GM21367 (cell line): ENCODE measurements at regions not wholly inside any gene's neighbourhood (a gene's known extent, or its start where the extent isn't known, plus 50 kb on each side); places are given as distances from the start of the nearest gene placed in this dataset.

Source experiments
- ATAC-seq: cut with Tn5 transposase; IDR thresholded peaks from one replicate; pipeline ENCODE4 v1.9.1; 2021; ENCODE audit not compliant: unreplicated experiment

- no peak for ATAC-seq
Measured at GRCh38 chr13:106056851-106057250, 478.6 kb downstream of the EFNB2 start.

DNA sequence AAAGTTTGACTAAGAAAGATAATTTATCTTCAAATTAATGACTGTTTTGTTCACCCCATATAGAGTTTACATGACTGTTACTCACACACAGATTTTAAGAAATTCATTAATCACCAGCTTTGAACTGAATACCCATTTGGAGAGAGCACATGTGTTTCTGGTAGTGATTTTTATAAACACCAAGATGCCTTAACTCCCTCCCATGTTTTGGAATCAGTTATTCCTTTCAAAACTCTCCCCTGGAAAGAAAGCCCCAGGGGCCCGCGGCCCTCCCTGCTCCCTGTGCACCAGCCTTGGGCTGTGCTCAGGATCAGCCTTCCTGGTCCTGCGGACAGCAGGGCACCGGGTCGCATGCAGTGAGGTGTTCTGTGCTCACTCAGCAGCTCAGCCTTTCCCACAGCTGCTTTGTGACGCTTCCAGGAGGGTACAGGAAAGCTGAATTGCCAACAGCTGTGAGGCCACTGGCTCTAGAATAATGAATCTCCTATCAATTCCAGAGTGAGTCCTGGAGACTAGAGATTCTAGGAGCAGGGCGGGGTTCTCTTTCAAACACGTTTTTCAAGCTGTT, 483.2 kb downstream of the EFNB2 start:
- ATAC-seq, result no peak

GRCh38 chr13:106049171-106049570, 486.3 kb downstream of the EFNB2 start:
- no peak for ATAC-seq

DNA sequence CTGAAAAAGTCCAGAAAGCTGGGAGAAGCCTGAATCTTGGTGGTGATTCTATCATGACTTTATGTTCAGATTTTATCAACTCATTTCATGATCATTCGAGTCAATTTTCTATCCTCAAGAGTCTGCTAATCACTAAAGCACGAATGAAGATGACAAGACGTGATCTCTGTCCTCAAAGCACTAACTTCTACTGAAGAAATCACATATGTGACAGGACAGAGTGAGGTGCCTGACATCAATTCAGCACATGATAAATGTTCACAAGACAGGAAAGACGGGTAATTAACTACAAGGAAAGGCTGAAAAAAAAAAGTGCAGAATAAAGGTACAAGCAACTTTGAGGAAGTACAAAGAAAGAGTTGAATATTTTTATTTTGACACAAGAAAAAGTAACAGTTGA, 487.1 kb downstream of the EFNB2 start:
- ATAC-seq, result no peak

DNA sequence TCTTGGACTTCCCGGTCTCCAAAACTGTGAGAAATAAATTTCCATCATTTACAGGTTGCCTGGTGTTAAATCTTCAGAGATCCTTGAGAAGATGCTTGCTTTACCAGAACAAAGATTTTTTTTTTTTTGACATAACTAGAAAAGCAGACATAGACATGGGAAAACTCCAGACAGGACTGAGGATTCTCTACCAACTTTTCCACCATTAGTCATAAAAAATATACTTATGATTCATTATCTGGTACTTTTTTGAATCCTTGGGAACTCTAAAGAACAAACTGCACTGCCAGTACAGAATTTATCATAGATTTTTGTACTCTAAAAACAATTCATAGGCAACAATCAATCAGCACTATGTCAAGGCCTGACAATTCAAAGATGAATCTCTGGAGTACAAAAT, 487.6 kb downstream of the EFNB2 start:
- ATAC-seq, result no peak

DNA sequence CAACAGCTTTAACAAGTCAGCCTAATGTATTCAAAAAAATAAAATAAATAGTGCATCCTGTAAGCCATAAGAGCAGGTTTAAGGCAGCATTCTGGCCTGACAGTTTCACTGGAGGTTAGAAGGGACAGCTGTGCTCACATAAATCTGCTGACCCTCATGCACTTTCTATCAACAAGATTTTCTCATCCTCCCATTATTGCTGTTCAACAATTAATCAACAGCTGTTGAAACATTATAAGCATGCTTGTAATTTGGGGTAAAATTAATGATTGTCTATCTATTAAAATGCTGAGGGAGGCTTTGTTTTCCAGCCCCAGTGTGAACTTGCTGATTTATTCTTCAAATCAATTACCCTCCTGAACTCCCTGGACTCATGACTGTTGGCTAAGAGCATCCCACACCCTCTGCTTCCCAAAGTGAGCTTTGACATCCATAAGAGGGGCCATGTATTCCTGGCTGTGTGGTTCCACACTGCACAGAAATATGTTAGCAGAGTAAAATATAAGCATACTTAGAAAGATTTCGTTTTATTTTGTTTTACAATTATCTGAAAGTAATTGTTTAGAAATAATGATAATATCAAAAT, 492.4 kb downstream of the EFNB2 start:
- ATAC-seq, result no peak

DNA sequence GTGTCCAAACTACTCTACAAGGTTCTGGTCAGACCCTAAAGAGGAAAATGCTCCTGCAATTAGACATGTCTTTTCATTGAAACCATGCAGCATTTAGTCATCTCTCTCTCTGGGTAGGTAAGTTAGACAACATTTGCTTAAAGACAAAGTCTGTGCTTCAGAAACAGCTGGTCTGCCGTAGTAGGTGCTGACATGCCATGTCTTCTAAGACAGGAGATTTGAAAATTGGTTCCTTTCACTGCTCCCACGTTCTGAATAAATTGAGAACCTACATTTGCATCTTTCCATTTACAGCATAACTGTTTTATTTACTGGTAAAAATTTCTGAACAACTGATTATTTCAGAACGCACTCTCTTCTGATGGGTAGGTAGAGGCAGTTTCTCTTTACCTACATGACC, 494.0 kb downstream of the EFNB2 start:
- no peak for ATAC-seq

GRCh38 chr13:106038752-106039151, 496.7 kb downstream of the EFNB2 start:
- no peak for ATAC-seq

- no peak for ATAC-seq
Measured at GRCh38 chr13:106036870-106037269, 498.6 kb downstream of the EFNB2 start.

DNA sequence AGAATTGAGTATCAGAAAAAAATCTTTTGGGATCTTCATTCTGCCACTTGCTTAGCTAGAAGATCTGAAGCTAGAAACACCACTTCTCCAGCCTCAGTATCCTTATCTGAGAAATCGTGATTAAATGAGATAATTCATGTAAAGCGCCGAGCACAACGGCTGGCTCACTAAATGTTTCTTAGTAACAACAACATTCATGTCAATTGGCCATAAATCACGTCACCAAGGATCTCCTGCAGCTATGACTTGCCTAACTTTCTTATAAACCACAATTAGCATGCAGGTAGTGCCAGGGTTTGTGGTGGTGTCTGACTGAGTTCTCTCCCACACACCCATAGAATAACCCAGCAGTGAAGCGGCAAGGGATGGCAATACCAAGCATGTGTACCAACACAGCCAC, 501.3 kb downstream of the EFNB2 start:
- no peak for ATAC-seq

DNA sequence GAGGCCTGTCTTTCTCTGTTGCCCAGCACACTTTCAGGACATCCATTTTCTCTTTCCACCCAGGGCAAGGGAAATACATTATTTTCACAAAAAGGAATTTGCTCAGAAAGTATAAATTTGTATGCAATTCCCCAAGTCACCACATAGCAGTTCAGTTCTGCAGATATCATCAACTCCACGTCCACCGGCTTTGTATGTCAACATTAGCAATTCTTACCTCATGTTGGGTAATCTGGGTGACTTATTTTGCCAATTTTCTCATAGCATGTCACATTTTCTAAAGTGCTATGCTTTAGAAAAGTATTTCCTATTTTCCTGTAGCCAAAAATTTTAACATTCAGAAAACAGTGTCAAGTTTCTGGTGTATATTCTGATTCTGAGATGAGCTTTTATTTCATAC, 501.8 kb downstream of the EFNB2 start:
- no peak for ATAC-seq

GRCh38 chr13:106032441-106032840, 503.0 kb downstream of the EFNB2 start:
- no peak for ATAC-seq

DNA sequence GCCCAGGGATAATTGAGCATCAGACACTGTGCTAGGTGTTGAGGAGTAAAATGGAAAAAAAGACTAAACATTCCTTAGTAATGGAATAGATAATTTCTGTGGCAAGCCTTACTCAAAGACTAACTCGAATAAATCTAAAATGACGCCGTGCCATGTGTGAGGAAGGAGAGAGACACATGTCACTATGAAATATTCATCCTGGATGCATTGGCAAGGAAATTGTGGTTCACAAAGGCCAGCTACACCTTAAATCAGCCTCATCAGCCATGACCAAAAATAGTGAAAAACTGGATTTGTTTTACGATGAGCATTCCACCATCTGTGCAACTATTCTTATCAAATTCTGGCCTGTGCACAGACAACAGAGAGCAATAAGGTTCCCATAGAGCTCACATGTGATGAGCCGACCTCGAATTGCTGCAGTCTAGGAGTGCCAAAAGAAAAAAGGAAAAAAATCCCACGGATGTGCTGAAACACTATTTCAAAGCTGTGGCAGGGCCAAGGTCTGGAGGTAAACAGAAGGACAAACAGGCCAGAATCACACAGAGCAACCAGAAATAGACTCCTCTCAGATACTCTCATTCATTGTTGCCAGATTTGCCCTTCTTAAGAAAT, 505.7 kb downstream of the EFNB2 start:
- no peak for ATAC-seq

- ATAC-seq, result no peak
Measured at GRCh38 chr13:106028911-106029310, 506.6 kb downstream of the EFNB2 start.

- no peak for ATAC-seq
Measured at GRCh38 chr13:106011600-106011999, 523.9 kb downstream of the EFNB2 start.

DNA sequence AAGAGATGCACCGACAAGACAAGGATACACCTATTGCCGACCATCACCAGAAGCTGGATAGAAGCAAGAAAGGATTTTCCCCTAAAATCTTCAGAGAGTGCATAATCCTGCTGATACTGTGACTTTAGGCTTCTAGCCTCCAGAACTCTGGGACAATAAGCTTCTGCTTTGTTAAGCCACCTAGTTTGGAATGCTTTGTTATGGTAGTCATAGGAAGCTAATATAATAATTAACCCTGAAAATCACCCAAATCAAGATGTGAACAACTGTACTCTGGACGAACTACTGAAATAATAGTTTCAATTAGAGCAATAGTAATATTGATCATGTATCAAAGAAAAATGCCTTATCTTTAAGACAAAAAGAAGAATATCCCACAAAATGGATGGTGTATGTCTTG, 524.6 kb downstream of the EFNB2 start:
- no peak for ATAC-seq

GRCh38 chr13:106008540-106008939, 526.9 kb downstream of the EFNB2 start:
- ATAC-seq, result no peak

- ATAC-seq, result no peak
Measured at GRCh38 chr13:106007156-106007555, 528.3 kb downstream of the EFNB2 start.

DNA sequence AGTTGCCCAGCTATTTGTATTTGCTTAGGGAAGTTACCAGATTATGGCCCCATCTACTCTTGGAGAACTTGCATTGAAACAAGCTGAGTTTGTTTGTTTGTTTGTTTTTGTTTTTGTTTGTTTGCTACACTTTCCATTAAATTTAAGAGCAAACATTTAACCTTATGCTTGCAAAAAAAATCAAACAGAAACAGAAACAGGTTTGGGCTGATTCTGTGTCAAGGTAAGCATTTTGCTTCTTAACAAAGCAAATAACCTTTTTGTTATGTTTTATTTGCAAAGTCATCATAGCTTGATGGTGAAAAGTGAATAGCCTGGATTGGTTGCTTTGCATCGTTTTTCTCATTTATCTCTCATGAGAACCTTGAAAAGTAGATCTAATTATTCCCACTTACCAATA, 531.8 kb downstream of the EFNB2 start:
- no peak for ATAC-seq

DNA sequence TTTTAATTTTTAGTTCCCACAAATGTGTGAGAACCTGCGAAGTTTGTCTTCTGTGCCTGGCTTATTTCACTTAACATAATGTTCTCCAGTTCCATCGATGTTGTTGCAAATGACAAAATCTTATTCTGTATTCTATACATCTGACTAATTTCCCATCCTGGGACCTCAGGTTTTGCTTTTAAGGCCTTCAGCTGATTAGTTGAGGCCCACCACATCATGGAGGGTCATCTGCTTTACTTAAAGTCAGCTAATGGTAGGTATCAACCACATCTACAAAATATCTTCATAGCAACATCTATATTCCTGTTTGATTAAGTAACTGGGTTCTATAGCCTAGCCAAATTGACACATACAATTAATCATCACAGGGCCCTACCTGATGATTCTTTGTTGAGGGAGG, 534.0 kb downstream of the EFNB2 start:
- no peak for ATAC-seq

DNA sequence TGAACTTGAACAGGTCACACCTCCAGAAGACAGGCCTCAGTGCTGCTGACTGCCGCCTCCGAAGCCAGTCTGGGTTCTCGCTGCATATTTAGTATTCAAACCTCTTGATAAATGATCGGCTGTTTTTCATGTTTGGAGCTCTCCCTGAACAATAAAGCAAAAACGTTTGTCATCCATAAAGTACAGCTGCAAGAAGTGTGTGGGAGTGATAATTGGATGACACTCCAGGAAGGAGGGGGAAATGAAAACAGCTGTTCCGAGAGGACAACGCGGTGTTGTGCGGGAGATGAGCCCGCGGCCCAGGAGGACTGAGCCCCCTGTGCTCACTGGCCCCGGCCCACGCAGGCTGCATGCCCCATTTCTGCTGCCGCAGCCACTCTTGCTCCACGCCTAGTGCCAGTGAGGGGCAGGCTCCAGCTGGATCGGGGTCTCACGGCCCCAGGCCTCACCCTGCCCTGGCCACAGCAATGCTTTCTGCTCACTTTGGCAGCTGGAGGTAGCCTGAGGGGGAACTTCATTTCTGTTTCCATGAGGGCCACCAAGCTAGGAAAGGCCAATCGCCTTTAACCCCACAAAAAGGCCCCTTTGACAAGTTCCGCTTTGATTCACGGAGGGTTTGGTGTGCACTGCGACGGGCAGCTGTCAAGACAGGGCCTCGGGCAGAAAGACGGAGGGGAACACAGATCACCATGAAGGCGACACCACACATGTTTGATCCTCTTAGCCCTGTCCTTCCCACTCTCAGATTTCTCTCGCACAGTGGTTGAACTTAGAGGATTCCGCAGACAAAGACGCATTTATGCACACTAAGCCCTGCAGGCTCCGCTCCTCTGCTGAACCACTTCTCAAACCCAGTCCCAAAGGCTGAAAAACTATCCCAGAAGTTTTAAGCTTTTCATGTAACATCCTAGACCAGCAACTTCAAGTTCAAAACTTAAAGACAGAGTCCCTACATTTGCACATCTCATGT, 537.6 kb downstream of the EFNB2 start:
- no peak for ATAC-seq
